ENCODE measurements at regions not wholly inside any gene's neighbourhood (a gene's known extent, or its start where the extent isn't known, plus 50 kb on each side); places are given as distances from the start of the nearest gene placed in this dataset.

DNA sequence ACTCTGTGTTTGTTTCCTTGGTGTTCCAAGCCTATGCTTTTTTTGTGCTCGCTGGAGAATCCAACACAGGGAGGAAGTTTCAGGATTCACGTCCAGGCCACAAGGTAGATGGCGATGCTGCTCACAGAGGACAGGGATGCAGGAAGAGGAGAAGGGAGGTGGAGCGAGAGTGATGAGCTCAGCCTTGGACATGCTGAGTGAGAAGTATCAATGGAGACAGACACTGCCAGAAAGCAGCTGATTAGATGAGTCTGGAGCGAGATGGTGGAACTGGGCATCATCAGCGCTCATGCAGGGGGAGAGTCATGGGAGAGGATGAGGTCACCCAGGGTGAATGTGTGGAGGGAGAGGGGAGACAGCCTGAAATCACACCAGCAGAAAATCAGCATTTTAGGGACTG is 110.0 kb downstream of the GLUL start:
- Histone ChIP-seq H3K4me1 (ENCODE audit: control insufficient read depth in 2 of 2, insufficient read depth in 2 of 2, low read length in 1 of 2) (no peaks in the 10 kb centered on the region), H3K36me3 (ENCODE audit: control insufficient read depth in 2 of 2, insufficient read depth in 2 of 2, low read length in 1 of 2) (no peaks in the 10 kb centered on the region), H3K27me3 (ENCODE audit: control insufficient read depth in 1 of 2, insufficient read depth in 2 of 2, low read length in 2 of 2) (no peaks in the 10 kb centered on the region), H3K27ac (ENCODE audit: low read depth in 2 of 2, low read length in 1 of 2) (no peak overlapping the region), H3K9me3 (ENCODE audit: control insufficient read depth in 2 of 2, insufficient read depth in 1 of 2, low read depth in 1 of 2, low read length in 1 of 2) (no peaks in the 10 kb centered on the region), H3K4me3 (ENCODE audit: low read depth in 1 of 2, low read length in 2 of 2) (no peak overlapping the region)
- WGBS, 2 donors, result 83 to 86% methylated on average over 6 of the region's 6 CpGs

DNA sequence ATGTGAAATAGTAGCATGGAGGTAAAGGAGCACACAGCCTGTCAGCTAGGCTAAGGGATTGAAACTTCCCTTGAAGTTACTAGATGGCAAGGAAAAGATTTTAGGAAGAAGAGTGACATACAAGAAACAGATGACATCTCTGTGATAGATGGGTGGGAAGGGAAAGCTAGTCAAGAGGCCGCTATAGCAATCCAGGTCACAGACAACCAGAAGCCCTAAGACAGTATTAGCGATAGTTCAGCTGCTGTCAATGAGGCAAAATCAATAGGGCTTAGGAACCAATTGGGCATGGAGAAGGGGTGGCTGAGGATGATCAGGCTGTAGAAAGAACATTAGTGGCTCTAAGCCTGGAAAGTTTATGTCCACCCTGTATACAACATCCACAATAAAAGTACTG is 111.1 kb downstream of the GLUL start:
- Histone ChIP-seq H3K27me3 (ENCODE audit: control insufficient read depth in 1 of 2, insufficient read depth in 2 of 2, low read length in 2 of 2) (no peaks in the 10 kb centered on the region), H3K9me3 (ENCODE audit: control insufficient read depth in 2 of 2, insufficient read depth in 1 of 2, low read depth in 1 of 2, low read length in 1 of 2) (no peaks in the 10 kb centered on the region), H3K4me3 (ENCODE audit: low read depth in 1 of 2, low read length in 2 of 2) (no peak overlapping the region), H3K27ac (ENCODE audit: low read depth in 2 of 2, low read length in 1 of 2) (peak overlapping the region; percentile 9 to 34), H3K36me3 (ENCODE audit: control insufficient read depth in 2 of 2, insufficient read depth in 2 of 2, low read length in 1 of 2) (no peaks in the 10 kb centered on the region), H3K4me1 (ENCODE audit: control insufficient read depth in 2 of 2, insufficient read depth in 2 of 2, low read length in 1 of 2) (no peaks in the 10 kb centered on the region)
- WGBS, 2 donors, result 96 to 98% methylated on average over 2 of the region's 2 CpGs

- WGBS, 2 donors, result 68% methylated on average over 9 of the region's 9 CpGs
- Histone ChIP-seq H3K27me3 (ENCODE audit: control insufficient read depth in 1 of 2, insufficient read depth in 2 of 2, low read length in 2 of 2) (no peaks in the 10 kb centered on the region), H3K27ac (ENCODE audit: low read depth in 2 of 2, low read length in 1 of 2) (peak overlapping the region; percentile 34 to 51), H3K4me3 (ENCODE audit: low read depth in 1 of 2, low read length in 2 of 2) (no peak overlapping the region), H3K36me3 (ENCODE audit: control insufficient read depth in 2 of 2, insufficient read depth in 2 of 2, low read length in 1 of 2) (no peaks in the 10 kb centered on the region), H3K4me1 (ENCODE audit: control insufficient read depth in 2 of 2, insufficient read depth in 2 of 2, low read length in 1 of 2) (no peaks in the 10 kb centered on the region), H3K9me3 (ENCODE audit: control insufficient read depth in 2 of 2, insufficient read depth in 1 of 2, low read depth in 1 of 2, low read length in 1 of 2) (no peaks in the 10 kb centered on the region)
These were observed 111.7 kb downstream of the GLUL start for GRCh38 chr1:182279724-182280503.

DNA sequence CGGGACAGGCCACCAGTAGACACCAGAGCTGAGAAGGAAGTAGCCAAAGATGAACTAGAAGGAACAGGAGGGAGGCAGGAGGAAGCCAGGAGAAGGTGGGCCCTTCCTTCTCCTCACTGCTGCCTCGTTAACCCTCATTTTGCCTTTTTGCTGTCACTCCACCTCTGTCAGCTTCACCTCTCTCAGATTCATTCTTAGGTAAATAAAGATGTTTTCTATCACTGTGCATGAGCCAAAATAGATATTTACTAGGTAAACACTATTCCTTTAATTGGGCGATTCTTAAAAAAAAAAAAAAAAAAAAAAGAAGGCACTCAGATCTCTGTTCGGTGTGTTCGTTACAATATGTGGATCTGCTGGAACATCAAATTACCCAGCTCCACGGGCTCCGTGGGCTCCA is 112.3 kb downstream of the GLUL start:
- Histone ChIP-seq H3K4me3 (ENCODE audit: low read depth in 1 of 2, low read length in 2 of 2) (no peak overlapping the region), H3K27ac (ENCODE audit: low read depth in 2 of 2, low read length in 1 of 2) (peak overlapping the region in 1 of 2 donors; percentile 19), H3K9me3 (ENCODE audit: control insufficient read depth in 2 of 2, insufficient read depth in 1 of 2, low read depth in 1 of 2, low read length in 1 of 2) (no peaks in the 10 kb centered on the region), H3K4me1 (ENCODE audit: control insufficient read depth in 2 of 2, insufficient read depth in 2 of 2, low read length in 1 of 2) (no peaks in the 10 kb centered on the region), H3K27me3 (ENCODE audit: control insufficient read depth in 1 of 2, insufficient read depth in 2 of 2, low read length in 2 of 2) (no peaks in the 10 kb centered on the region), H3K36me3 (ENCODE audit: control insufficient read depth in 2 of 2, insufficient read depth in 2 of 2, low read length in 1 of 2) (no peaks in the 10 kb centered on the region)
- 72 to 79% methylated on average over 7 of the region's 7 CpGs for WGBS, 2 donors

DNA sequence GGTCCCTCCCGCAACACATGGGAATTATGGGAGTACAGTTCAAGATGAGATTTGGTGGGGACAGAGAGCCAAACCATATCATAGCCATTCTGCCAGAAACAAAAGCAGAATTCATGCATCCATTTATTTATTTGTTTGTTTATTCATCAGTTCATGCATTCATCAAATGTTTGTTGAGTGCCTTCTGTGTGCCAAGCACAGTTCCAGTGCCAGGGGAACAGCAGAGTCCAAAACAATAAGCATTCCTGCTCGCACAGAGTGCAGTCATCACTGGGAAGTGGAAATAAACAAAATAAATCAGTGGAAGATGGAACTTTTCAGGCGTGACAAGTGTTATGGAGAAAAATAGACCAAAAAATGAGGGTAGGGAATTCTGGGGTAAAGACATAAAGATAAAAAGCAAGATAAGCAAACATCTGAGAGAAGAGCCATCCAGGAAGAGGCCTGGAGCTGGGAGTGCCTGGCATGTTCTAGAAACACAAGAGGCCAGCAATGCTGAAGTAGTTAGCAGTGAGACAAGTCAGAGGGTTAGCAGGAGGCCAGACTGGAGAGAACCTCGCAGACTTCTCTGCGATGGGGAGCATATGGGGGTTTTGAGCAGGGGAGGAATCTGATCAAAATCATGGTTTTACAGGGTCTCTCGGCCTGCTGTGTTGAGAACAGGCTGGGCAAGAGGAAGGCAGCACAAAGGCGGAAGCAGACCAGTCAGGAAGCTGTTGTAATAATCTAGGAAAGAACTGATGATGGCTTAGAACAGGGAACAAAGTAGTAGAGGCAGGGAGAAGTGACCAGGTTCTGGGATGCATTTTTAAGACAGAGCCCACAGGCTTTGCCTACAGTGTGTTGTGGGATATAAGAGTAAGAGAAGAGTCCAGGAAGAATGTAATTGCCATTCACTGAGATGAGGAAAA is 113.2 kb downstream of the GLUL start:
- H3K36me3 ChIP-seq (ENCODE audit: control insufficient read depth in 2 of 2, insufficient read depth in 2 of 2, low read length in 1 of 2), result no peaks in the 10 kb centered on the region
- 85 to 89% methylated on average over 7 of the region's 7 CpGs for WGBS, 2 donors
- no peaks in the 10 kb centered on the region for H3K9me3 ChIP-seq (ENCODE audit: control insufficient read depth in 2 of 2, insufficient read depth in 1 of 2, low read depth in 1 of 2, low read length in 1 of 2)
- no peaks in the 10 kb centered on the region for H3K27me3 ChIP-seq (ENCODE audit: control insufficient read depth in 1 of 2, insufficient read depth in 2 of 2, low read length in 2 of 2)
- no peak overlapping the region for H3K4me3 ChIP-seq (ENCODE audit: low read depth in 1 of 2, low read length in 2 of 2)
- H3K4me1 ChIP-seq (ENCODE audit: control insufficient read depth in 2 of 2, insufficient read depth in 2 of 2, low read length in 1 of 2), result no peaks in the 10 kb centered on the region
- H3K27ac ChIP-seq (ENCODE audit: low read depth in 2 of 2, low read length in 1 of 2), result no peak overlapping the region

DNA sequence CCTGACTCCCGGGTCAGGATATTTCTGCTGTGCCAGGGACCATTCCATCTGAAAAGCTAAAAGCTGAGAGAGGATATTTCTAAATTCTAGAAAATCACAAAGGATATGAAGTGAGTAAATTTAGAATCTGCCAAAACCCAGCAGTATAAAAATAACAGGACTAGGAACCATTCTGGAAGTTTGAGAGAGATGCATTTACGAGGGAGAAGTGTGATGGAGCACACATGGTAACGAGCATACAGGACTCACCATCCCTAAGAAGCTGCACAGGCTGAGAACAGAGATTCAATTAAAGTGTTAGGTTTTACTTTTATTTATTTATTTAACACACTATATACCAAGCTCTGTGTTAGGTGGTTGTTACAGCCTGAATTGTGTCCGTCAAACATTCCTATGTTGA is 116.3 kb downstream of the GLUL start:
- Histone ChIP-seq H3K27me3 (ENCODE audit: control insufficient read depth in 1 of 2, insufficient read depth in 2 of 2, low read length in 2 of 2) (no peaks in the 10 kb centered on the region), H3K27ac (ENCODE audit: low read depth in 2 of 2, low read length in 1 of 2) (no peak overlapping the region), H3K36me3 (ENCODE audit: control insufficient read depth in 2 of 2, insufficient read depth in 2 of 2, low read length in 1 of 2) (no peaks in the 10 kb centered on the region), H3K4me1 (ENCODE audit: control insufficient read depth in 2 of 2, insufficient read depth in 2 of 2, low read length in 1 of 2) (no peaks in the 10 kb centered on the region), H3K9me3 (ENCODE audit: control insufficient read depth in 2 of 2, insufficient read depth in 1 of 2, low read depth in 1 of 2, low read length in 1 of 2) (no peaks in the 10 kb centered on the region), H3K4me3 (ENCODE audit: low read depth in 1 of 2, low read length in 2 of 2) (no peak overlapping the region)
- WGBS, 2 donors, result 87 to 96% methylated on average over 4 of the region's 4 CpGs

- H3K4me3 ChIP-seq (ENCODE audit: low read depth in 1 of 2, low read length in 2 of 2), result no peak overlapping the region
- H3K4me1 ChIP-seq (ENCODE audit: control insufficient read depth in 2 of 2, insufficient read depth in 2 of 2, low read length in 1 of 2), result no peaks in the 10 kb centered on the region
- WGBS, 2 donors, result 91 to 93% methylated on average over 6 of the region's 6 CpGs
- no peaks in the 10 kb centered on the region for H3K36me3 ChIP-seq (ENCODE audit: control insufficient read depth in 2 of 2, insufficient read depth in 2 of 2, low read length in 1 of 2)
- no peak overlapping the region for H3K27ac ChIP-seq (ENCODE audit: low read depth in 2 of 2, low read length in 1 of 2)
- H3K27me3 ChIP-seq (ENCODE audit: control insufficient read depth in 1 of 2, insufficient read depth in 2 of 2, low read length in 2 of 2), result no peaks in the 10 kb centered on the region
- no peaks in the 10 kb centered on the region for H3K9me3 ChIP-seq (ENCODE audit: control insufficient read depth in 2 of 2, insufficient read depth in 1 of 2, low read depth in 1 of 2, low read length in 1 of 2)
These were observed 117.0 kb downstream of the GLUL start for GRCh38 chr1:182274618-182275017.

DNA sequence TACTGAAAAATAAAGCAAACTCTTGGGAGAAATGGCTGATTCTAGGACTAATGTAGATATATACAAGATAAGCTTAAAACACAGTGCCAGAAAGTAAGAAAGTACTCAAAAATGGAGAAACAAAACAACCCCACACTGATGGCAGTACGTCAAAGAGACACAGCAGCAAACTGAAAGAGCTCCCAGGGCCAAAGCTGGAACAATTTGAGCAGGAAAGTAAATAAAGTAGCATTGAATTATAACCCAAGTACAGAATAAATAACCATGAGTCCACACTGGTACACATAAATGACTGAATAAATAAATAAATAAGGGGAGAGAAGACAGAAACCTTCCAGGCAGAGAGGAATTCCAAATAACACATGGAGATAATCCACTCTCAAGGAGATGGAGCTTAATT is 120.9 kb downstream of the GLUL start:
- Histone ChIP-seq H3K27me3 (ENCODE audit: control insufficient read depth in 1 of 2, insufficient read depth in 2 of 2, low read length in 2 of 2) (no peaks in the 10 kb centered on the region), H3K4me3 (ENCODE audit: low read depth in 1 of 2, low read length in 2 of 2) (no peak overlapping the region), H3K36me3 (ENCODE audit: control insufficient read depth in 2 of 2, insufficient read depth in 2 of 2, low read length in 1 of 2) (no peaks in the 10 kb centered on the region), H3K4me1 (ENCODE audit: control insufficient read depth in 2 of 2, insufficient read depth in 2 of 2, low read length in 1 of 2) (peaks cover 0 to 2% of the 10 kb centered on the region in 2 donors), H3K9me3 (ENCODE audit: control insufficient read depth in 2 of 2, insufficient read depth in 1 of 2, low read depth in 1 of 2, low read length in 1 of 2) (no peaks in the 10 kb centered on the region), H3K27ac (ENCODE audit: low read depth in 2 of 2, low read length in 1 of 2) (no peak overlapping the region)
- 83 to 88% methylated on average over 1 of the region's 1 CpG for WGBS, 2 donors

DNA sequence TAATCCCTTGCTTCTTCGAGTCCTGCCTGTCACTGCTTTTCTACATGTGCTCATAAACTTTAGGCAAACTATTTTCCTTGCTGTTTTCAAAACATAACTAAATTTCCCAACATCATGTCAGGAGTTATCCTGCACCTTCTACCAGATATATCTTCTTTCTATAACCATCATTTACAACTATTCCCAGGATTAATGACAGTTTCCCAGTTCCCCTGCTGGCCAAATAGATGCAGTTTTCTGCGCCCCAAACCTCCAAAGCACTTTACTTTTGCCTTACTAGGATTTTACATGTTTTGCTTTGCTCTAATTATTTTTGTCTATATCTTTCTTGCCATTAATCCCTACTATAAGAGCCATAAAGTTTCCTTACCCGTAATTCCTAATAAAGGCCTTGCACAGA is 122.5 kb downstream of the GLUL start:
- peaks cover 0 to 2% of the 10 kb centered on the region in 2 donors for H3K4me1 ChIP-seq (ENCODE audit: control insufficient read depth in 2 of 2, insufficient read depth in 2 of 2, low read length in 1 of 2)
- H3K4me3 ChIP-seq (ENCODE audit: low read depth in 1 of 2, low read length in 2 of 2), result no peak overlapping the region
- H3K9me3 ChIP-seq (ENCODE audit: control insufficient read depth in 2 of 2, insufficient read depth in 1 of 2, low read depth in 1 of 2, low read length in 1 of 2), result no peaks in the 10 kb centered on the region
- no peak overlapping the region for H3K27ac ChIP-seq (ENCODE audit: low read depth in 2 of 2, low read length in 1 of 2)
- no peaks in the 10 kb centered on the region for H3K36me3 ChIP-seq (ENCODE audit: control insufficient read depth in 2 of 2, insufficient read depth in 2 of 2, low read length in 1 of 2)
- H3K27me3 ChIP-seq (ENCODE audit: control insufficient read depth in 1 of 2, insufficient read depth in 2 of 2, low read length in 2 of 2), result no peaks in the 10 kb centered on the region
- WGBS, 2 donors, result 94 to 97% methylated on average over 3 of the region's 3 CpGs

Data from esophagus (tissue), 2 donors.